ENCODE measurements at regions not wholly inside any gene's neighbourhood (a gene's known extent, or its start where the extent isn't known, plus 50 kb on each side); places are given as distances from the start of the nearest gene placed in this dataset.

DNA sequence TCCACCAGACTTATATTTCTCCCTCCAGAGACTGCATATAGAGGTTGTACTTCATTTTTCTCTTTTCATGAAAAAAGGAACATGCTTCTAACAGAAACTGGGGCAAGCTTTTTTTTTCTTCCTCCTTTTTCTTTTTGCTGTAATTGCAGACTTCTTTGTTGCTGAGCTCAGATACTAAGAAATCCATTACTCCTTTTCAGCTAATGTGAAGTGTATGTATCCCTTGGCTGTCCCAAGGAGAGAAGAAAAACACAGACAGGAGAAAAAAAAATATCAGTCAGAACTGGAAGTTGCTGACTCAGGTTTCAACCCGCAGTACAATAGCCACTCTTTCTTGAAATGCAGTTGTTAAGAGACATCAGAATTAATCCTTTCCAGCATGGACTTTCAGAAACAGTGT is 1248.4 kb downstream of the LRFN5 start:
- DNase-seq (ENCODE audit: low read depth, low spot score) = no peak
- Mint-ChIP-seq H3K4me1 (peaks cover 7% of the 10 kb centered on the region), H3K4me3 (no peak overlapping the region), H3K27me3 (ENCODE audit: low read depth) (no peaks in the 10 kb centered on the region), H3K9me3 (no peaks in the 10 kb centered on the region), H3K36me3 (ENCODE audit: low read depth) (no peaks in the 10 kb centered on the region), H3K27ac (ENCODE audit: unreplicated experiment) (no peak overlapping the region)
- TF ChIP-seq, protein P1, sequence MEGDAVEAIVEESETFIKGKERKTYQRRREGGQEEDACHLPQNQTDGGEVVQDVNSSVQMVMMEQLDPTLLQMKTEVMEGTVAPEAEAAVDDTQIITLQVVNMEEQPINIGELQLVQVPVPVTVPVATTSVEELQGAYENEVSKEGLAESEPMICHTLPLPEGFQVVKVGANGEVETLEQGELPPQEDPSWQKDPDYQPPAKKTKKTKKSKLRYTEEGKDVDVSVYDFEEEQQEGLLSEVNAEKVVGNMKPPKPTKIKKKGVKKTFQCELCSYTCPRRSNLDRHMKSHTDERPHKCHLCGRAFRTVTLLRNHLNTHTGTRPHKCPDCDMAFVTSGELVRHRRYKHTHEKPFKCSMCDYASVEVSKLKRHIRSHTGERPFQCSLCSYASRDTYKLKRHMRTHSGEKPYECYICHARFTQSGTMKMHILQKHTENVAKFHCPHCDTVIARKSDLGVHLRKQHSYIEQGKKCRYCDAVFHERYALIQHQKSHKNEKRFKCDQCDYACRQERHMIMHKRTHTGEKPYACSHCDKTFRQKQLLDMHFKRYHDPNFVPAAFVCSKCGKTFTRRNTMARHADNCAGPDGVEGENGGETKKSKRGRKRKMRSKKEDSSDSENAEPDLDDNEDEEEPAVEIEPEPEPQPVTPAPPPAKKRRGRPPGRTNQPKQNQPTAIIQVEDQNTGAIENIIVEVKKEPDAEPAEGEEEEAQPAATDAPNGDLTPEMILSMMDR (conservative IDR thresholded peaks at IDR 0.05) = no peak

DNA sequence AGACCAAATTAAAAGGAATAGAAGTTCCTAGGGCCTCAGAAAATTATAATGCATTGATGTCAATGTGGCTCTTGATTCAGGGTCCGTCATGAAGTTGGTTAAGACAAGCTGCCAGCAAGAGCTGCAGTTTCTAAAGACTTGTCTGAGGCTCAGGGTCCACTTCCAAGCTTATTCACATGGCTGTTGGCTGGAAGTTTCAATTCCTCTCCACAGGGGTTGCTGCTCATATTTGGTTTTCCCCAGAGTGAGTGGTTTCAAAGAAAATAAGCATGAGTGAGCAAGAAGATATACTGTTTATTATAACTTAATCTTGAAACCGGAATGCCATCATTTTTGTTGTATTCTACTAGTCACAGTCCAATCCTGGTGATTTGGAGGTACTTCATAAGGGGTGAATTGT is 1247.4 kb downstream of the LRFN5 start:
- Mint-ChIP-seq H3K4me3 (no peak overlapping the region), H3K27ac (ENCODE audit: unreplicated experiment) (peak overlapping the region; percentile 83), H3K4me1 (peaks cover 7% of the 10 kb centered on the region), H3K36me3 (ENCODE audit: low read depth) (no peaks in the 10 kb centered on the region), H3K9me3 (no peaks in the 10 kb centered on the region), H3K27me3 (ENCODE audit: low read depth) (no peaks in the 10 kb centered on the region)
- no peak for DNase-seq (ENCODE audit: low read depth, low spot score)
- TF ChIP-seq, protein P1 (conservative IDR thresholded peaks at IDR 0.05) = no peak

DNA sequence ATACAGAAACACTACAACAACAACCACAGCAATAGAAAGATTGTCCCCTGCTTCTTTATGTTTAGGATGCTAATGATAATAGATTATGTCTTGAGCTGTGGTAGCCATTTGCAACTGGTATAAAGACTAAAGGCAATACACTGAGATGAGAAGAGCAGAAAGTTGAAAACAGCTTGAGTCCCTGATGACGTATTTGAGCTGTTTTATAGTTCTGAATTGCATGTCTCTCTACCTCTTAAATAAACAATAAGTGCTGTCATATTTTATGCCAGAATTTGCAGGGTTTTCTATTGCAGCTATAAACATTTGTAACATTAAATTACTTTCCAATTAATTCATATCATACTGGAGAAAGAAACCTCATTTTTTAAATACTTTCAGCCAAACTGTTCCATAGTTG is 1242.0 kb downstream of the LRFN5 start:
- H3K9me3 Mint-ChIP-seq = peaks cover 2% of the 10 kb centered on the region
- no peaks in the 10 kb centered on the region for H3K27me3 Mint-ChIP-seq (ENCODE audit: low read depth)
- no peaks in the 10 kb centered on the region for H3K4me1 Mint-ChIP-seq
- TF ChIP-seq, protein P1 (conservative IDR thresholded peaks at IDR 0.05) = no peak
- no peak overlapping the region for H3K27ac Mint-ChIP-seq (ENCODE audit: unreplicated experiment)
- DNase-seq (ENCODE audit: low read depth, low spot score) = no peak
- no peaks in the 10 kb centered on the region for H3K36me3 Mint-ChIP-seq (ENCODE audit: low read depth)
- H3K4me3 Mint-ChIP-seq = no peak overlapping the region

DNA sequence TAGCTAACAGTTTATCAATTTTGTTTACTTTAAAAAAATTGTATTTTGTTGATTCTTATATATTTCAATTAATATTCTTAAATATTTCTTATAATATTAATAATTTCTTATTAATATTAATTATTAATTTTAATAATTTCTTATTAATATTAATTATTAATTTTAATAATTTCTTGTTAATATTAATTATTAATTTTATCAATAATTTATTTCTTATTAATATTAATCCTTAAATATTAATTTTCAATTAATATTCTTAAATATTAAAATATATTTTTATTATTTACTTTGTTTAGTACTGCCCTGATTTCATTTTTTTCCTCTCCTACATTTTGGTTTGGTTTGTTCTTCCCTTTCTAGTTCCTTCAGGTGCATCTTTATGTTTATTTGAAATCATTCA is 1208.1 kb downstream of the LRFN5 start:
- TF ChIP-seq, protein P1 (conservative IDR thresholded peaks at IDR 0.05) = no peak
- DNase-seq (ENCODE audit: low read depth, low spot score) = no peak
- peaks cover 4% of the 10 kb centered on the region for H3K9me3 Mint-ChIP-seq
- H3K27ac Mint-ChIP-seq (ENCODE audit: unreplicated experiment) = no peak overlapping the region
- H3K4me3 Mint-ChIP-seq = no peak overlapping the region
- no peaks in the 10 kb centered on the region for H3K36me3 Mint-ChIP-seq (ENCODE audit: low read depth)
- no peaks in the 10 kb centered on the region for H3K4me1 Mint-ChIP-seq
- no peaks in the 10 kb centered on the region for H3K27me3 Mint-ChIP-seq (ENCODE audit: low read depth)

DNA sequence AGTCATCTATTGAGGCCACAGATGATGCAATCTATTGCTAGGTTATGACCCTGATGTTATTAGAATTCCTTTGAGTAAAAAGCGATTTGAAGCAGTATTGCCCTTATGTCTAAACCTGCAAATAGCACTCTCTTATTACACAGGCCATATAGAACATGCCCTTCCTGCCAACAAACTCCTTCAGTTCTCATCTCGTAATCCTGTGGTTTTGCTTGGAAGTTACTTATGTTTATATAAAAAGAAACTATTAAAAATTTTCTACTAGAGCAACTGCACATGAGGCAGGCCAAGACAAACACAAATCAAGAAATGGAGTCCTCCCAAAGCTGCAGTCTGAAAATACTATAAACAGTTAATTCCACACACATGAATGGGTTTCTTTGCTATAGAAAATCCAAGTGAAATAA is 1200.2 kb downstream of the LRFN5 start:
- DNase-seq (ENCODE audit: low read depth, low spot score) = no peak
- H3K4me1 Mint-ChIP-seq = no peaks in the 10 kb centered on the region
- TF ChIP-seq, protein P1 (conservative IDR thresholded peaks at IDR 0.05) = no peak
- no peaks in the 10 kb centered on the region for H3K27me3 Mint-ChIP-seq (ENCODE audit: low read depth)
- H3K27ac Mint-ChIP-seq (ENCODE audit: unreplicated experiment) = no peak overlapping the region
- no peak overlapping the region for H3K4me3 Mint-ChIP-seq
- H3K36me3 Mint-ChIP-seq (ENCODE audit: low read depth) = no peaks in the 10 kb centered on the region
- H3K9me3 Mint-ChIP-seq = no peaks in the 10 kb centered on the region

DNA sequence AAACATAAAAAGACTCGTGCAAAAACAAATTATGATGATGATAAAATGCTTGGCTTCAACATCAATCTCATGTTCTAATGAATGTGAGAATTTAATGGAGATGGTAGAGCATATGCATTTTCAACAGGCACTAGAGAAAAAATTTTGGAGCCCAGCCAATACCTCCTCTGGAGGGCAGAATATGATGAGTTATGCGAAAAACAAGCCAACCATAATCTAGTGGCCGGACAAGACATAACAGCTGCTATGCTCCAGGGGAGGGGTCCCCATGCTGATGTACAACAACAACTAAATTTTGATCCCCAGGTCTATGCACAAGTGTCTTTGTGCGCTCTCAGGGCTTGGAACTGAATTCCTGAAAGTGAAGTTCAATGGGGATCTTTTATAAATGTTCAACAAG is 1197.5 kb downstream of the LRFN5 start:
- TF ChIP-seq, protein P1 (conservative IDR thresholded peaks at IDR 0.05) = no peak
- Mint-ChIP-seq H3K4me1 (no peaks in the 10 kb centered on the region), H3K9me3 (no peaks in the 10 kb centered on the region), H3K27ac (ENCODE audit: unreplicated experiment) (no peak overlapping the region), H3K4me3 (no peak overlapping the region), H3K27me3 (ENCODE audit: low read depth) (no peaks in the 10 kb centered on the region), H3K36me3 (ENCODE audit: low read depth) (no peaks in the 10 kb centered on the region)
- DNase-seq (ENCODE audit: low read depth, low spot score) = no peak

Measured in neural crest cell (in vitro differentiated cells).